Tongue (tissue), 1 donor: ENCODE measurements at regions not wholly inside any gene's neighbourhood (a gene's known extent, or its start where the extent isn't known, plus 50 kb on each side); places are given as distances from the start of the nearest gene placed in this dataset.

Experiments
- DNase-seq: peaks from one replicate; pipeline ENCODE4 v3.0.0-alpha.2; 2015

GRCh38 chr10:120983721-120984120 is 132.6 kb downstream of the WDR11 start:
- DNase-seq: no peak

DNA sequence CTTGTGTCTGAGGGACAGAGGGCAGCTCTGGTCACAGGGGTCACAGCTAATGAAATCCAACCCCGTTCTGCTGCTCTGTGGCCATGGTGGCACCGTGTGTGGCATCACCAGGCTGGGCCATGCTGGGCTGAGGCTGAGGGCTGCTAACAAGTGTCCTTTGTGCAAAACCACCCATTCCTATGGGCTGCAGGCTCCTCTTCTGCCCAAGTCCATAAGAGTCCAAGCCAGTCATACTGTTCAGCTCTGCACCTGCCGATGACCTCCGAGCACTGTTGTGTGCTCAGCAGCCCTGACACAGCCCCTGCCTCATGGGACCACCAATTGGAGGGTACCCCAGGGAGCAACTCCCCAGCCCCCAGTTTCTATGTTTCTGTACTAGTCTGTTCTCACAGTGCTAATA is 133.1 kb downstream of the WDR11 start:
- DNase-seq: no peak

DNA sequence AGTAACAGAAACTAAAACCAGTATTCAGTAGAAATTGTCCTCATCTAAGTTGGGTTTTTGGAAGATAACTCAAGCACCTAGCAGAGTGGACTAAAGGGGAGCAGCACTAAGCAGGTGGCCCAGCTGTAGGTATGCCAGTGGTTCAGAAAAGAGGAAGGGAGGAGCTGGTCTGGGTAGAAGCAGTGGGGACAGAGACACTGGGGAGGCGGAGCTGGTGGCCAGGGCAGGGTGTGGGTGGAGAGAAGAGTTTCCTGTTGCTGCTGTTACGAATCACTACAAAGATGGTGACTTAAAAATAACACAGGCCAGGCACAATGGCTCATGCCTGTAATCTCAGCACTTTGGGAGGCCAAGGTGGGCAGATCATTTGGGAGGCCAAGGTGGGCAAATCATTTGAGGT is 136.2 kb downstream of the WDR11 start:
- no peak for DNase-seq

- DNase-seq: no peak
Observed at GRCh38 chr10:120988751-120989150, 137.6 kb downstream of the WDR11 start.

GRCh38 chr10:120989279-120989678 is 138.1 kb downstream of the WDR11 start:
- DNase-seq: no peak

DNA sequence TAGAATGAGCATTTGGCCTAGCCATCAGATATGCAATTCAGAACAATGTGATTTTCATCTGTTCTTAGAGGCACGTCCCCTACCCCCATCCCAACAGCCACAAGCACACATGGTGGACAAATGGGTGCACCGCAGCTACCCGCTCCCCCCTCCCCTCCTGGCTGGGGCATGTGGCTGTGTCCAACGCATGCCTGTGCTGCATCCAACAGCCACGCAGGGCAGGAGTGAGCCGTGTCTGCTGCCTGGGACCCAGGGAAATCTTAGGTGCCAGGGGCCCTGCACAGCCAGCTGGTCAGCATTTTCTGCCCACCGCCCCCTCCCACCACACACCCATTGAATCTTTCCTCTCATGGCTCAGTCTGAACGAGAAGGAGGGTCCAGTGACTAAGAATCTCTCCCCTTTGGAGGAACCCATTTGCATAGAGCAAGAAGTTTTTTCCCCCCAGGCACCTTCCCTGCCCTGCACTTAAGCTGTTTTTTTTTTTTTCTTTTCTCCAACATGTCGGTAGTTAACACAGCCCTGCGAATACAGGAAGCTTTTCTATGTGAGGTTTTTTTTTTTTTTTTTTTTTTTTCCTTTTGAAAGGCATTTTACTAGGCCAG is 138.9 kb downstream of the WDR11 start:
- DNase-seq: no peak

GRCh38 chr10:120990831-120991230 is 139.7 kb downstream of the WDR11 start:
- DNase-seq: no peak

- DNase-seq: no peak
Observed at GRCh38 chr10:120993089-120993488, 141.9 kb downstream of the WDR11 start.

- no peak for DNase-seq
Observed at GRCh38 chr10:120995768-120996167, 144.6 kb downstream of the WDR11 start.

- no peak for DNase-seq
Observed at GRCh38 chr10:120996456-120997034, 145.4 kb downstream of the WDR11 start.

- no peak for DNase-seq
Observed at GRCh38 chr10:120997313-120997712, 146.2 kb downstream of the WDR11 start.

DNA sequence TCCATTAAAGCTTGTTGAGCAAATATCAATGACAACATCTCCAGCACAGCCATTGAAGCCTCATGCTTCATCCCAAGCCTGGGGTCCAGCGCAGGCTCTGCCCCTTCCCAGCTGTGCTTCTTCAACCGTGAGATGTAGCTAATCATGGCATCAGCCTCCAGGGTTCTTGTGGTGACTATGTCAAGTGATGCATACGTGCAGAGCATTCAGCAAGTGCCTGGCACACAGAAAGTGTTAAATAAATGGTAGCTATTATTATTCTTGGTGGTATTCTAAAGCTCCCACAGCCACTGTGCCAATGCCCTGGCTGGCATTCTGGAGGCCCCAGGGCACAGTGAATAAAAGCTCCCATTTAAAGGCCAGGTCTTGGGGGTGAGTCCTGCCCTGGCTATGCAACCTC is 146.6 kb downstream of the WDR11 start:
- DNase-seq: no peak

DNA sequence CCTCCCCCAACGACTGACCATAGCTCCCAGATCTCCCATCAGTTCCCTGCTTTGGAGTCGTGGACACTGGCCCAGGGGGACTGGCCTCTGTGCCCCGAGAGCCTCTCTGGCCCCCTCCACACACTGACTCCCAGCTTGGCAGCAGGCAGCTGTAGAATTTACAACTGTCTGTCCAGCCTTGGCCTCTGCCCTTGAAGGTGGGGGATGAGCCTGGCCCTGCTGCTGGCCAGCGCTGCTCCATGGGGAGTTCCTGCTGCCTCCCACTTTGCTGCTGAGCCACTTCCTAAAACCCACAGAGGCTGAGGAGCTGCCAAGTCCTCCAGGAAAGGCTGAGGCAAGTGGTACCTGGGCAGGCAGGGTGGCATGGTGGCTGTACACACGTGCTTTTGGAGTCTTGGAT is 147.1 kb downstream of the WDR11 start:
- DNase-seq: no peak

DNA sequence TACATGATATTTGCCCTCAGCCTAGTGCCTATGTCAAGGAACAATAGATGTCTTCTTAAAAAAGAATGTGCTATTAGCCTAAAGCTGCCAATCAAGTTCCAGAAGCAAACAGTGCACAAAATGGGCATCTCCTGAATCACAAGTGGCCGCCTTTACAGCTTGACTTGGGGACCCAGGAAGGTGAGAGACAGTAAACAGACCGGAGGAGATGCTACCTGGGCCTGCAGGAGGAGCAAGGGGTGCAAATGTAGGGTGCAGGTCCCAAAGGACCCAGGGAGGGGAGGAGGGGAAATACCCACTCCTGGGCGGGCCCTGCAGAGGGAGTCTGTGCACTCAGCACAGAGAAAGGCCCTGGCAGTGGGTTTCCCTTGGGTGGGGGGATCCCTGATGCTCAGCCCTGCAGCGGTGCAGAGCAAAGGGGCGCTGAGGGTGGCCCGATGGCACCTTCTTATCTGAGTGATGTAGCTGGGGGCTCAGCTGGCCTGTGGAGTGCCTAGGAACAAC is 147.7 kb downstream of the WDR11 start:
- DNase-seq: no peak

GRCh38 chr10:120999868-121000267 is 148.7 kb downstream of the WDR11 start:
- no peak for DNase-seq

- no peak for DNase-seq
Observed at GRCh38 chr10:121002586-121003205, 151.5 kb downstream of the WDR11 start.

- DNase-seq: no peak
Observed at GRCh38 chr10:121005948-121006587, 154.9 kb downstream of the WDR11 start.

- DNase-seq: no peak
Observed at GRCh38 chr10:121007264-121007663, 156.1 kb downstream of the WDR11 start.

GRCh38 chr10:121015916-121016315 is 164.8 kb downstream of the WDR11 start:
- no peak for DNase-seq

GRCh38 chr10:121024905-121025584 is 173.9 kb downstream of the WDR11 start:
- DNase-seq: no peak

GRCh38 chr10:121025731-121026130 is 174.6 kb downstream of the WDR11 start:
- DNase-seq: no peak

GRCh38 chr10:121027371-121027770 is 176.2 kb downstream of the WDR11 start:
- DNase-seq: peak; percentile 72

- no peak for DNase-seq
Observed at GRCh38 chr10:121032460-121032859, 181.3 kb downstream of the WDR11 start.
